ENCODE measurements at regions not wholly inside any gene's neighbourhood (a gene's known extent, or its start where the extent isn't known, plus 50 kb on each side); places are given as distances from the start of the nearest gene placed in this dataset.
A peak's percentile ranks its signal among the peaks of the same experiment; 100 is the strongest.

- CTCF ChIA-PET, result no interaction called here
- TF ChIP-seq ZSCAN18 (tag by site-specific recombination; IDR thresholded peaks at IDR 0.05) (no peak), ZNF184 (tag by site-specific recombination; IDR thresholded peaks at IDR 0.05) (no peak), SP2 (tag by site-specific recombination; IDR thresholded peaks at IDR 0.05) (no peak), ZNF114 (tag by site-specific recombination; IDR thresholded peaks at IDR 0.05) (no peak), ZBTB10 (tag by site-specific recombination; IDR thresholded peaks at IDR 0.05) (no peak), ZBTB44 (tag by site-specific recombination; IDR thresholded peaks at IDR 0.05) (no peak), ZNF830 (tag by site-specific recombination; IDR thresholded peaks at IDR 0.05; ENCODE audit: low read depth) (no peak), ZNF777 (tag by site-specific recombination; IDR thresholded peaks at IDR 0.05; ENCODE audit: borderline replicate concordance) (no peak), YY2 (tag by site-specific recombination; IDR thresholded peaks at IDR 0.05) (no peak), KLF9 (tag by site-specific recombination; IDR thresholded peaks at IDR 0.05; ENCODE audit: low read depth) (no peak), ZNF658 (tag by site-specific recombination; IDR thresholded peaks at IDR 0.05) (no peak), ZNF560 (tag by site-specific recombination; IDR thresholded peaks at IDR 0.05; ENCODE audit: borderline replicate concordance) (no peak), ZNF202 (tag by site-specific recombination; IDR thresholded peaks at IDR 0.05; ENCODE audit: borderline replicate concordance) (no peak), ZNF211 (tag by site-specific recombination; IDR thresholded peaks at IDR 0.05; ENCODE audit: low read depth) (no peak), ZNF623 (tag by site-specific recombination; IDR thresholded peaks at IDR 0.05) (no peak), ZNF16 (tag by site-specific recombination; IDR thresholded peaks at IDR 0.05; ENCODE audit: low read depth) (no peak), ZNF121 (tag by site-specific recombination; IDR thresholded peaks at IDR 0.05) (no peak), GFI1B (tag by site-specific recombination; IDR thresholded peaks at IDR 0.05) (no peak), ZNF146 (tag by site-specific recombination; IDR thresholded peaks at IDR 0.05) (no peak)
- Histone ChIP-seq H3K4me3 (ENCODE audit: low read depth, low read length) (no peak overlapping the region), H3K36me3 (ENCODE audit: control insufficient read depth in 2 of 2, insufficient read depth in 1 of 2, low read length in 2 of 2) (no peaks in the 10 kb centered on the region), H3K27ac (ENCODE audit: extremely low read depth, low read depth, low read length) (no peak overlapping the region), H3K4me1 (ENCODE audit: control insufficient read depth, insufficient read depth, low read length) (no peaks in the 10 kb centered on the region), H3K9me3 (ENCODE audit: control insufficient read depth, insufficient read depth, low read depth, low read length) (no peaks in the 10 kb centered on the region)
- POLR2A ChIA-PET, result no interaction called here
Observed at GRCh38 chr1:238489006-238489405, 598.3 kb upstream of the ZP4 start.

GRCh38 chr1:238488401-238488800, 597.7 kb upstream of the ZP4 start:
- Histone ChIP-seq H3K27ac (ENCODE audit: extremely low read depth, low read depth, low read length) (no peak overlapping the region), H3K4me3 (ENCODE audit: low read depth, low read length) (no peak overlapping the region), H3K4me1 (ENCODE audit: control insufficient read depth, insufficient read depth, low read length) (no peaks in the 10 kb centered on the region), H3K36me3 (ENCODE audit: control insufficient read depth in 2 of 2, insufficient read depth in 1 of 2, low read length in 2 of 2) (no peaks in the 10 kb centered on the region), H3K9me3 (ENCODE audit: control insufficient read depth, insufficient read depth, low read depth, low read length) (no peaks in the 10 kb centered on the region)
- TF ChIP-seq ATF2 (tag by site-specific recombination; IDR thresholded peaks at IDR 0.05; ENCODE audit: low read depth) (0 out of 2 replicates have a peak, but pooled peaks have one; percentile 24), ZNF707 (tag by site-specific recombination; IDR thresholded peaks at IDR 0.05) (no peak)
- ChIA-PET POLR2A (no interaction called here), CTCF (interaction anchor here (0.6 kb wide), 1 partner anchor 686 kb away, joined by 3 read pairs; no protein-coding TSS in a partner anchor)
